HPDE6-E6E7 (cell line): ENCODE measurements at regions not wholly inside any gene's neighbourhood (a gene's known extent, or its start where the extent isn't known, plus 50 kb on each side); places are given as distances from the start of the nearest gene placed in this dataset.
A peak's percentile ranks its signal among the peaks of the same experiment; 100 is the strongest.

Experiments used
- DNase-seq: peaks from one replicate; pipeline ENCODE4 v3.0.0; 2011; ENCODE audit warnings: missing footprints; ENCODE audit errors: extremely low spot score

DNA sequence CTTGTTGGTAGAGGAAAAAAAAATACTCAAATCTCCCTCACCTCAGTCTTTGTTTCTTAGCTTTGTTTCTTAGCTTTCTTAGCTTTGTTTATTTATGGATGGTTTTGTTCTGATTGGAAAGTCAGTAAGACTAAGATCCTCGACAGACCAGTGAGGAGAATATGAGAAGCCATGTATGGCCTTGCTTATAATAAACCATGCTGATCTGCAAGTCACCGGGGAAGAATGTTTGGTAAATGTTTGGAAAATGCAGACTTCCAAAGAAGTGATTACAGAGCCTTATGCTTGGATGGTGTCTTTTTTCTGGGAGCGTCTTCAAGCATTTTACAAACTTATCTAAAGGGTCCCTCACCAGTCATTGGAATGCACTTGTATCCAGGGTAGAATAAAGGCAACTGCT is 90.1 kb upstream of the NOCT start:
- DNase-seq, result no peak

DNA sequence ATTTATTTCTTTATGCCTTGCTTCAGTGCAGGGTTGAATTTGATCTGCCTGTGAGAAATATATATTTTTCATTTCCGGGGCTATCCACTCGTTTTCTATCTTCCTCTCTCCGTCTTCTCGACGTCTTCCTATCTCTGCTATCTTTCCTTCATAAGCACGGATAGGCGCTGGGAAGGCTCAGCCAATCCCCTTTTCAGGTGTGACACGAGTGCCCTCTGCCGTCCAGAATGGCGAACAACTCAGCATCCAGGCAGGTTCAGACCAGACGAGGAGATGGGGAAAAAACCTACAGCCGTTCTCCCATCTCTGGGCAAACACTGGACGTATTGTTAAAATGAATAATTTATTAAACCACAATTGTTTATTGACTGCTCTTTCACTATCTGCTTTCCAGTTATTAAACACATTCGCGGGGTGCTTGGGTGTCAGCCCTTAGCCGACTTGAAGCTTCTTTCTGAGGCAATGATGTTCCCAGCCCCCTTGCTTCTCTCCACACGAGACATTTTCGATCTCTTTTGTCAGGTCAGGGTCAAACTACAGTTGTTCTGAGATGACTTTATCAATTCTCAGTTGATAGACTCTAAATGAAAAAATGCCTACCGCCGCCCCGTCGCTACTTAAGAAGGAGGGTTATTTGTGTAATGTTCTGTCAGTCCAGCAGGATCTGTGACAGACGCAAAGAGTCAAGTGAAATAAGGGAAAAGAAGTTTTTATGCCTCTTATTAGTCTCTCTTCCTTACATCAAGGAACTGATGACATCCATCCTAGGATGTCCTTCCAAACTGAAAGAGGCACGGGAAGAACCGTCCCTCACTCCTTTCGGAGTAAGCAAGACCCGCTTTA is 96.3 kb upstream of the NOCT start:
- peak; percentile 76 for DNase-seq

- no peak for DNase-seq
Observed at GRCh38 chr4:138918169-138918869, 97.3 kb upstream of the NOCT start.

DNA sequence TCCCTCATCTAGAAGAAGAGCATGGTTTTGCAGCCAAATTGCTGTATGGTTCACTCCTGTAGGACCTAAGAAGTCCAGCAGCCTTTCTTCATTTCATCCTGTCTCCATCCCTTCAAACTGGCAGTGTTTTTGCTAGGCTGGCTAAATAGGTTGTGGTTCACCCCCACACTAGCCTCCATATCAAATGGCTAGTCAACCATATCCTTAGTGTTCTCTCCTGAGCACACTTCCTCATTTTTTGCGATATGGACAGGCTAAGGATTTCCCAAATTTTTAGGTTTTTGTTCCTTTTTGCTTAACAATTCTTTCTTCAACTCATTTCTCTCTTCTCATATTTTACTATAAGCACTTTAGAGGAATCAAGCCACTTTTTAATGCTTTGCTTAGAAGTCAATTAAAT is 98.8 kb upstream of the NOCT start:
- DNase-seq, result no peak

GRCh38 chr4:138915756-138916155 is 99.8 kb upstream of the NOCT start:
- no peak for DNase-seq

DNA sequence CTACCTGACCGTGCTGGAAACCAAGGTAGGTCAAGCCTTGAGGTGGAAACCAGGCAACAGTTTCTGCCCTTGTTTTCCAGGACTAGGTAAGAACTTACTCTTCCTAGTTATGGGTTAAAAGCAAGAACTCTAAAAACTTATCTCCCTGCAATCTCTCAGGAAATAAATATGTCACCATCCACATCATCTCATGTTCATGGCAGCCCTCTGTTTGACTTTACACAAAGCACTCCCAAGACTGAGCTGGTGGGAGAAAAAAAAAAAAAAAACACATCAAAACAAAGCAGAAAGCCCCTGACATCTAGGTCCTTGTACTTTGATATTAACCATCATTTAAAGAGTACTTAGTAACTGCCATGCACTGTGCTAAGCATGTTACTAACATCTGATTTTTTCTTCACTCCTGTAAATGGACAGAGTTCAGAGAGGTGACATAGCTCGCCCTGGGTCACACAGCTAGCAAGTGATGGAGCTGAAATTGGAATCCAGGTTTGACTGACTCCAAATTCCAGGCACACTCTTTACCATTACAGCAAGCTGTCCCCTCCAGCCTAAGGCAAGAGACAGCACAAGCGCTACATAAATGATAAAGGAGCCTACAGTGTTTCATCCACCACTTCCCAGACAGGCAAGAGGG is 102.8 kb upstream of the NOCT start:
- no peak for DNase-seq

GRCh38 chr4:138911909-138912703 is 103.5 kb upstream of the NOCT start:
- DNase-seq, result no peak

DNA sequence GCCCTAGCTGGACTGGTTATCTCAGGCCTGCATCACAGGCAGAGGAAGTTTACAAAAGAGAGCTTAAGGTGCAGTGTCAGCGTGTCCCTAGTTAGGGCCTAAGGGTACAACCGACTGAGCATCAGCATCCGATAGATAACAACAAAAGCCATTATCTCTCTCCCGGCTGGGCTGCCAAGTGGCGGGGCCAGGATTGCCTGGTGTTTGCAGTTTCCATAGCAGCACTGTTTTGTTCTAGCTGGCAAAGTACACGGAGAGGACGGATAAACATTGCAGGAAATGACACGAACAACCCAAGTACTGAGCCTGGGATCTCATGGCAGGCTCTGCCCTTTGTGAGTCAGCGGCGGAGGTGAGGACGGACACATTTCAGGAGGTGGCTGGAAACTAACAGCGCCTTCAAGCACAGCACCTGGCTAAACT is 104.7 kb upstream of the NOCT start:
- peak; percentile 90 for DNase-seq

DNA sequence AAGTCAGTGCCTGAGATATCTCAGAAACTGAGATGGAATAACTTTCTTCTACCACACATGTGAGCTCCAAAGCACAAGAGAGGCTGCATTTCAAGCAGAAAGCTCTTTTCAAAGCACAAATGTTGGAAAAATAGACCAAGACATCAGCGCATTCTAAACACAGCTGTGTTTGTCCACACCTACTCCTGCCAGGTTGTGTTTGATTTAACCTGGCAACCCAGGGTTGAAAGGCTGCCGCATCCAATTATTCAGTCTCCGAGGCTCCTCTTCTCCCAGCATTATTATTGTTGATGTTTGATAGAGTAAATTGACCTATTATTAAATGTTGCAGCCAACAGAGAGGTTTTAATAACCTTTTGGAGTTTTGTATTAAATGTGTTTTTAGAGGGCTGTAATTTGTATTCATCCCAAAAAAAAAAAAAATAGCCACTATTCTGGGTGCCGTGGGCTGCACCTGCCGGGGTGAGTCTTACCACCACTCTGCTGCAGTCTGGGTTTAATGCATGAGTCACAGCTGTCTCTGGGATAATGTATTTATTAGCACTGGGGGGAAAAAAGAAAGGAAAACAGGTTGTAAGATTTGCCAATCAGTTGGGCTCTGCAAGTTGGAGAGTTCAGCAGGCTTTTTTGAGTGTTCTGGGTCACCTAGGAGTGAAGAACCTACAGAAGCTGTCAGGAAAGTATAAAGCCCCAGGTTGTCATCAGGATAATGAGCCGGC is 105.2 kb upstream of the NOCT start:
- peak; percentile 78 for DNase-seq

DNA sequence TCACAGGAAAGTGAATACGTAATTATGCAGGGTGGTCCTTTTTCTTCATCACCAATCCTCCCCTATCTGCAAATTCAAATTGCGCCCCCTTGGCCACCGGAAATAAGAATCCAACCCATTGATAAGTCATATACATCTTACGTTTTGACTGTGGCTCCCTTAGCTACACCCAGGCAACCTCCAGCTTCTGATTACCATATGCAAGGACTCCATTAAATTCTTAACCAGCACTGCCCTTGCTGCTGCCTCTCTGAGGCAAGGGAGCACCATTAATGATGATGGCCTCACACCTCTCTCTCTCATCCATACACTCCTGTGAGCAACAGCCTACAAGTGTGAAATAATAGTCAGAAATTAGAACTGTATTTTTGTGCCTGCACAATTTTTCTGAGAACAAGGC is 106.0 kb upstream of the NOCT start:
- DNase-seq, result no peak

DNA sequence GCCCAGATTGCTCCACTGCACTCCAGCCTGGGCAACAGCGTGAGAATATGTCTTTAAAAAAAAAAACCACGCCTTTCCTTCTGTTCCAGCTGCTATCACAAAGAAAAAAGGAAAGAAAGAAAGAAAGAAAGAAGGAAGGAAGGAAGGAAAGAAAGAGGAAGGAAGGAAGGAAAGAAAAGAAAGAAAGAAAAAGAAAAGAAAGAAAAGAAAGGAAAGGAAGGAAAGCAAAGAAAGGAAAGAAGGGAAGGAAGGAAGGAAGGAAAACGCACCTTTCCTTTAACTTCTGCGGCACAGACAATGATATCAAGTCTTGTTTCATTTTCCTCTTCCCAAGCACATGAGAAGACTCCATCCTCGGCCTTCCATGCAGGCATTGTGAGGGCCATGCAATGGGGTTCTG is 107.4 kb upstream of the NOCT start:
- DNase-seq, result no peak

DNA sequence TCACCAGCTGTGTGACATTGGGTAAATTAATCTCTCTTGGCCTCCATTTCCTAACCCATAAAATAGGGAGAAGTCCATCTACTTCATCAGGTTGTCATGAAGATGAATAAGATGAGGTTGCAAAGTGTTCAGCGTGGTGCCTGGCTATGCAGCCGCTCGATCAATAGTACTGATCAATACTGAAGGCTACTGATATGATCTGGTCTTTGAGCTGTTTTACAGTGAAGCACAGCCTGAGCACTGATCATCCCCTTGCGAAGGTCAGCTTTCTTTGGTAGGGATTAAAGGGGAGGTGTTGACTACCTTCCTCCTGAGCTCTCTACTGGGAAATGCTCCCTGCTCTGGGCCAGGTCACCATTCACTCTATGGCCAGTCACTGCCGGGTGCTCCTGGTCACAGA is 108.4 kb upstream of the NOCT start:
- no peak for DNase-seq

- DNase-seq, result no peak
Observed at GRCh38 chr4:138904793-138905192, 110.8 kb upstream of the NOCT start.

DNA sequence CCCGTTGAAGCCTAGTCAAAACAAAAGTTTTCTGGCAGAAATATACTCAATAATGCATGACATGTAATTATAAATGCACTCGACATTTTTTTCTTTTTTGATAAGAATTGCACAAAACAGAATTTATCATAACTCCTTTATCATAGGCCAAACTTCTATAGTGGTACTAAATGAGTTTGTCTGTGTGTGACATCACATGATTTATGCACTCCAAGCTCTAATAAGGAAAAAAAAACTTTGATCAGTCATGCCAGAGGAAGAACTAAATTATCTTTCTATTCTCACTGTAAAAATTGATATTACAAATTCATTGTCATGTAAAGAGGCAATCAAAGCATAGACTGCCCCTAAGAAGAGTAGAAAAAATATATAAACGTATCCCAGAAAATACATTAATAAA is 112.4 kb upstream of the NOCT start:
- no peak for DNase-seq

- DNase-seq, result no peak
Observed at GRCh38 chr4:138902705-138903104, 112.9 kb upstream of the NOCT start.

GRCh38 chr4:138901177-138901576 is 114.4 kb upstream of the NOCT start:
- DNase-seq, result no peak

- DNase-seq, result no peak
Observed at GRCh38 chr4:138899999-138900398, 115.6 kb upstream of the NOCT start.

DNA sequence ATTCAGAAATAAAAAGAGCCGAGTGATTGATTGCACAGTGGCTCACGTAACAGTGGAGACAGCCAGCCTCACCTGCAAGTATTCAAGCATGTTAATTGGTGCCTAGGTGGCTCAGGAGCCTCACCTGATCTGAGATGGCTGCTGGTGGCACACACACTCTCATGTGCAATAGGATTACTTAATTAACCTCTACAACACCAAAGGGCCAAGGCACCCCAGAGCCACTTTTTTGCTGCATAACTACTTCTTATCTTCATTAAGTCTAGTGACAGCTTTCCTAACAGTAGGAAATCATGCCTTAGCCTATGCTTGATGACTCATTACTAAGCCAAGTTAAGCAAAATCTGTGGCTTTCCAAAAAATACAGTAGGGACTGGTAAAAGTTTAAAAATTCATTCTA is 117.3 kb upstream of the NOCT start:
- DNase-seq, result no peak

GRCh38 chr4:138897811-138898226 is 117.8 kb upstream of the NOCT start:
- no peak for DNase-seq

DNA sequence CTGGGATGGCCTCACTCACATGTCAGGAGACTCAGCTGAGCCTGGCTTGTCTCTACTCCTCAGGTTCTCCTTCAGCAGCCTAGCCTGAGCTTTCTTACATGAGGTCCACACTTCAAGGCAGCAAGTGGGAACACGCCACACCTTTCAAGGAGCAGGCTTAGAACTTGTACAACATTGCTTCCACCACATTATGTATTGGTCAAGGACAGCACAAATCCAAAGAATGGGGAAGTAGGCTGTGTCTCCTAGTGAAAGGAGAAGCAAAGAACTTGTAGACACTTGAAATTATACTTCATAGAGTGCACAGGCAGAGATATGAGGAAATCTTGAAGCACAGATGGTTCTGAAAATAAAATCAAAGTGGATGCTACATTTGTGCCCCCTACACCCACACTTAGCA is 120.9 kb upstream of the NOCT start:
- DNase-seq, result peak; percentile 31

DNA sequence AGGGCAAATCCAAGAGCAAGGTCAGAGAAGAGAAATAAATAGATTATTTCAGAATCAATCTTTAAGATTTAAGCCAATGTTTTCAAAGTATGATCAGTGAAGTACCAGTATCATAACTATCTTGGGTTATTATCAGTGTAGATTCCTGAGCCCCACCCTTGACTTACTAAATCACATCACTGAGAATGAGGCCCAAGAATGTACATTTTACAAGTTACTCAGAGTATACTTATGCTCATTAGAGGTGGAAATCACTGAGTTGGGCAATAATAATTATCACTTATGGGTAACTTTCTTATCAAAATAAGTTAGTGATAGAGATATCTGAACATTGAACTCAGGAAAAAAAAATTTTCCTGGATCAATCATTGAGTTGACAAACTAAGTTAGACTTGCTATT is 121.6 kb upstream of the NOCT start:
- DNase-seq, result no peak
